ENCODE measurements at regions not wholly inside any gene's neighbourhood (a gene's known extent, or its start where the extent isn't known, plus 50 kb on each side); places are given as distances from the start of the nearest gene placed in this dataset.
"Not testable (repeated sequence)": the region's sequence is repeated elsewhere in the genome, so short reads cannot be mapped to it uniquely, and the experiment has no call there.

DNA sequence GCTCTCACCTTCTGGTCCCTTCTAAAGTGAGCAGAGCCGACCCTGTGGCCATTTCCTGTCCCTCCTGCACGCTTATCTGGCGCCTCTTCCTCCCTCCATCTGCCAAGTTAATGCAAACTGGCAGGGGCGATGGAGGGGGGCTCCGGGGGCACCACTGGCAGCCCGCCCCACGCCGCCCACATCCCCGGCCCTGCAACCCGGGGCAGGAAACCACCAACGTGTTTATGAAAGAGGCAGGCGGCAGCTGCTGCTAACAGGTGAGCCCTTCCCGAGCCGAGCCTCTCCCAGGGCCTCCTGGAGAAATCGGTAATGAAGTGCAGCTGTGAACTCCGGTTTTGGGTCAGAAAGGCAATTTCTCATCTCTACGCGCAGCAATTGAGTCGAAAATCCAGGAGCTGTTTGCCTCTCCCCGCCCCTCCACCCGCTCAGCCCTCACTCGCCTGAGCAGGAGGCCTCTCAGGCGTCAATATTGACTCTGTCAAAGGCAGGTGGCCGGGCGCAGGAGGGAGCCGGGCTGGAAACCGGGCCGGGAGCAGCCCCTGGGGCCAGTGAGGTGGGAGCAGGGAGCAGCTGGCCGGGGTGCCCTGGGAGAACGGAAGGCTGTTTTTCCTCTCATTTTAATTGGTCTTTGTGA, 164.4 kb upstream of the GSE1 start:
- peak in 5 of 8 experiments; percentile 84 to 88 (median 88) for ATAC-seq (replicated peaks in 6 of 8)
- Histone ChIP-seq H3K27ac (peak overlapping the region; percentile 64 to 67), H3K4me1 (replicated peaks in 1 of 2) (peaks cover 57 to 60% of the 10 kb centered on the region in 2 donors), H3K4me3 (no peak overlapping the region)
- 0 to 60% (median 24%) methylated on average over 1 to 10 of the region's 30 CpGs; no CpG with 5 or more reads in 5 of the 10 experiments for WGBS, 10 experiments
- in situ Hi-C loops (cut with MboI; ENCODE audit: low pct_unique_long_range_greater_than_20kb in 2 of 9, low sequenced_read_pairs in 9 of 9, unreplicated experiment in 9 of 9): no loop called here

DNA sequence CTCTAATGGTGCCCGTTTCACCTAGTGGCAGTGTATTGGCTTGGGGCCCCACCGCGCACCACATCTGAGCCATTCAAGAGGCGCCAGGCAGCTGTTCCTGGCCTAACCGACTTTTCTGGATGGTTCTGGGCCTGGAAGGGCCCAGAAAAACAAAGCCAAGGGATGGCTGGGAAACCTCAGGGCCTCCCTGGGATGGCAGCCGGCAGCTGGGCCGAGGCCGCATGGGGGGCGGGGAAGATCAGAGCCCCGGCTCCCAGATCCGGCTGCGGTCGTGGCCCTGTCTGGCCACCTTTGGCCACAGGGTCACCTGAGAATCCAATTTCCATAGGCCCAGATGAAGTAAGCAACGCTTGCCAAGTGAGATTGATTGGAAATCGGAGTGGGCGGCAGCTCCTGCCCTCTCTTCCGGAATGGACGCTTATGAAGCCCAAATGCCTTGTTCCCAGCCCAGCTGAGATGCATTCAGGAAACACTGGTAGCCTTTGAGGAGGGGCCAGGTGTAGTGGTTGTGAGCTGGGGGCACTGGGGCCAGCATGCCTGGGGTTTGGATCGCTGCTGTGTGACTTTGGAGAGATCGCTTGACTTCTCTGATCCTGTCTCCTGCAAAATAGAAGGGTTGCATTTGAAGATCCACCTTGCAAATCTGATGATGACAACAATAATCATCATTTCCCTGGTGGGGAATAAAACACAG, 163.8 kb upstream of the GSE1 start:
- in situ Hi-C loops (cut with MboI; ENCODE audit: low pct_unique_long_range_greater_than_20kb in 2 of 9, low sequenced_read_pairs in 9 of 9, unreplicated experiment in 9 of 9): no loop called here
- WGBS, 10 experiments: 20 to 100% (median 75%) methylated on average over 1 to 11 of the region's 20 CpGs; no CpG with 5 or more reads in 6 of the 10 experiments
- ATAC-seq (replicated peaks in 6 of 8): no peak
- Histone ChIP-seq H3K27ac (peak overlapping the region; percentile 64 to 67), H3K4me1 (replicated peaks in 1 of 2) (peaks cover 54 to 56% of the 10 kb centered on the region in 2 donors), H3K4me3 (no peak overlapping the region)

DNA sequence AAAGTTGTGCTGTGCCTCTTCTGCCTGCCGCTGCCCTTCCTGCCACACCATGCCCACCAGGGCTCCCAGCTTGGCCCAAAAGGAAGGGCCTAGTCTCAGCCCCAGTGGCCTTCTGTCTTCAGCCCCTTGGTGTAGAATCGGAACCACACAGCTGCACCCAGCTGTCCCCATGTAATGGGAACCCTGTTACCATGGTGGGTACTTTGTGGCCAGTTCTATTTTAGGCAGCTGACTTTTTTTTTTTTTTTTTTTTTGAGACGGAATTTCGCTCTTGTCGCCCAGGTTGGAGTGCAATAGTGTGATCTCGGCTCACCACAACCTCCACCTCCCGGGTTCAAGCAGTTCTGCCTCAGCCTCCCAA, 163.3 kb upstream of the GSE1 start:
- peak overlapping the region in 1 of 2 donors; percentile 67 for H3K27ac ChIP-seq
- in situ Hi-C loops (cut with MboI; ENCODE audit: low pct_unique_long_range_greater_than_20kb in 2 of 9, low sequenced_read_pairs in 9 of 9, unreplicated experiment in 9 of 9): no loop called here
- peaks cover 49 to 55% of the 10 kb centered on the region in 2 donors for H3K4me1 ChIP-seq (replicated peaks in 1 of 2)
- H3K4me3 ChIP-seq: no peak overlapping the region
- ATAC-seq (replicated peaks in 6 of 8): no peak
- whole genome bisulfite sequencing, 10 experiments: 79 to 100% (median 80%) methylated on average over 1 to 2 of the region's 7 CpGs; no CpG with 5 or more reads in 7 of the 10 experiments

DNA sequence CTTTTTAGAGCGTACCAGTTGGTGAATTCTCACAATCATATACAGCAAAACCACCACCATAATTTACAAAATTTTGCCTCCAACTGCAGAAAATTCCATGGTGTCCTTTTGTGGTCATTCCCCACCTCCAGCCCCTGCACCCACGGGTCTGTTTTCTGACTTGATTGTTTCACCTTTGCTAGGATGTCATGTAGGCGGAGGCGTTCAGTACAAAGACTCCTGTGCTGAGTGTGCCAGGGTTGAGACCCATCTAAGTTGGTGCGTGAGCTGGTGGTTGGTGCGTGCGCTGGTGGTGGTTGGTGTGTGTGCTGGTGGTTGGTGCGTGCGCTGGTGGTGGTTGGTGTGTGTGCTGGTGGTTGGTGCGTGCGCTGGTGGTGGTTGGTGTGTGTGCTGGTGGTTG, 162.0 kb upstream of the GSE1 start:
- H3K27ac ChIP-seq; H3K4me3 ChIP-seq; ATAC-seq (replicated peaks in 6 of 8); in situ Hi-C loops (cut with MboI; ENCODE audit: low pct_unique_long_range_greater_than_20kb in 2 of 9, low sequenced_read_pairs in 9 of 9, unreplicated experiment in 9 of 9): not testable (repeated sequence)
- peaks cover 54 to 56% of the 10 kb centered on the region in 2 donors for H3K4me1 ChIP-seq (replicated peaks in 1 of 2)
- WGBS, 10 experiments: 90 to 100% (median 98%) methylated on average over 1 to 5 of the region's 11 CpGs; no CpG with 5 or more reads in 4 of the 10 experiments

DNA sequence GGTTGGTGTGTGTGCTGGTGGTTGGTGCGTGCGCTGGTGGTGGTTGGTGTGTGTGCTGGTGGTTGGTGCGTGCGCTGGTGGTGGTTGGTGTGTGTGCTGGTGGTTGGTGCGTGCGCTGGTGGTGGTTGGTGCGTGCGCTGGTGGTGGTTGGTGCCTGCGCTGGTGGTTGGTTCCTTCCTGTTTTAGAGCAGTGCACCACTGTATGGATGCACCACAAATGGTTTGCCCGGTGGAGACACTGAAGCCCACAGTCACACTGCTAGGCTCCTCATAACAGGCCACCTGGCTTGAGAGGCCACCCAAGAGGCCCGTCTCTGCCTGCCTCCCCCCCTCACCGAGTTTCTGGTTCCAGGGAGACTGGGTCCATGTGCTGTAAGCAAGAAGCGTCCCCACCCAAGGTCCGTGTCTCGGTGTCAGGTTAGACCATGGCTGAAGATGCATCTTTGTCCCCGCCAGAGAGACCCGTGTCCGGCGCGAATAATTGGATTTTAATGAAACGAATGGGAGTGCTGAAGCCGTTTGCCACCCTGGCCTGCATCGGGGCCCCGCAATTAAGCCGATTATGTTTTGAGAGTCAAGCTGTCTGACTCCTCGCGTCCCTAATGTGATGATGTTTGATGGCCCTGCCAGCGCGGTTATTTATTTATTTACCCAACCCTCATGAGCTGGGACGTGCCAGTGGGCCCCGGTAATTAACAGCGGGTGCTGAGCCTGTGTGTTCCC, 161.3 kb upstream of the GSE1 start:
- no peak overlapping the region for H3K4me3 ChIP-seq
- H3K4me1 ChIP-seq (replicated peaks in 1 of 2): peaks cover 55 to 56% of the 10 kb centered on the region in 2 donors
- in situ Hi-C loops (cut with MboI; ENCODE audit: low pct_unique_long_range_greater_than_20kb in 2 of 9, low sequenced_read_pairs in 9 of 9, unreplicated experiment in 9 of 9): no loop called here
- no peak overlapping the region for H3K27ac ChIP-seq
- WGBS, 10 experiments: 49 to 73% methylated on average over 5 to 12 of the region's 32 CpGs; no CpG with 5 or more reads in 8 of the 10 experiments
- peak in 3 of 8 experiments; percentile 1 to 34 (median 9) for ATAC-seq (replicated peaks in 6 of 8)

DNA sequence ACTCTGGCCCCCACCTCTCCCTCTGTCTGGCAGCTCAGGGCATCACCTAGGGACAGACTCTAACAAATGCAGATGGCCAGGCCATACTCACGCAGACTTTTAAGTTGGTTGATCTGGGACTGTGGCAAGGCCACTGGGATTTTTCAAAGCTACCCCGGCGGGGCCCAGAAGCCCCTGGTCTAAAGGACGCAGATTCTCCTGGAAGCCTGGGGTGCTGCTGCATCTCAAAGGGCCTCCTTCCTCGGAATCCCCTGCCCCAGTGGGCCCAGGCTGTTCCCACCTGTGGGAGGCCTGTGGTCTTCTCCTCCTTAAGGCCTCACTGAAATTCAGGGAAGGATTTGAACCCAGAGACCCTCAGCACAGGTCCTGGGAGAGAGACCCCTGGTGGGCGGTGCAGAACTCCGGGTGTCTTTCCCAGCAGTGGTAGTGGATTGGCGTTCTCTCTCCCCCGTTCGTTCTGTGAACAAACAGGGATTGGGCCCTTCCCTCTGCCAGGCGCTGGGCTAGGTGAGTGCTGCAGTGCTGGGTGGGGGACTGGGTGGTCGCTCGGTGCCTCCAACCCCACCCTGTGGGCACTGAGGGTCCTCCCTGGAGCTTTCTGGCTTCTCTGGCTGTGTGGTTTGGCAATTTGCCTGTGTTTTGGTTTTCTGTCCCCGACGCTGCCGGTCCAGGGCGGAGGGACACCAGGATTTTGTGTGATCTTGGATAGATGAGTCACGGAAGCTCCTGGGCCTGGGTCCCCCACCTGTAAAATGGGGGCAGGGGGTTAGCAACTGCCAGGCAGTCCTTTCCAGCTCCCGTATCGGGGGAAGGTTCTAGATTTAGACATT, 160.5 kb upstream of the GSE1 start:
- no peak overlapping the region for H3K27ac ChIP-seq
- H3K4me3 ChIP-seq: no peak overlapping the region
- H3K4me1 ChIP-seq (replicated peaks in 1 of 2): peaks cover 57 to 59% of the 10 kb centered on the region in 2 donors
- WGBS, 10 experiments: 17 to 100% (median 78%) methylated on average over 1 to 10 of the region's 20 CpGs; no CpG with 5 or more reads in 4 of the 10 experiments
- in situ Hi-C loops (cut with MboI; ENCODE audit: low pct_unique_long_range_greater_than_20kb in 2 of 9, low sequenced_read_pairs in 9 of 9, unreplicated experiment in 9 of 9): no loop called here
- no peak for ATAC-seq (replicated peaks in 6 of 8)

DNA sequence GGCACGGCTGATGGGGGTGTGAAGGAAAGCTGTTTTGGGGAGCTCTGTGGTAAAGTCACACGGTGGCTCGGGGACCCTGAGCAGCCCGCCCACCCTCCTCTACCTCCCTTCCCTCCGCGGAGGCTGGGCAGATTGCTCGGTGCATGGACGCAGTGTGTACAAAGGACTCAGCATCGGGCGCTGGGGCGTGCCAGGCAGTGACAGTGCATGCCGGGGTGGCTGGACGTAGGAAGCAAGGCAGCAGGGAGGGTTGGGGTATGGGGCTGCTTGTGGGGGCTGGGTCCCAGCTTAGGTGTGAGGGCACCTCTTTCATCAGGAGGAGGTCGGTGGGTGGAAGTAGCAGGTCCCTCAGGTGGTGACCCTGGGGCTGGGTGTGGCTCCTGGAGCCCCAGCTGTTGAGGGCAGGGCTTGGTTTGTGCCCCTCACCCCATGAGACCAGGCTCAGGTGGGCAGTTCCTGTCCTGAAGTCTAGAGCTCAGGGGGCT, 159.9 kb upstream of the GSE1 start:
- Histone ChIP-seq H3K4me3 (no peak overlapping the region), H3K4me1 (replicated peaks in 1 of 2) (peaks cover 51 to 54% of the 10 kb centered on the region in 2 donors), H3K27ac (no peak overlapping the region)
- no peak for ATAC-seq (replicated peaks in 6 of 8)
- WGBS, 10 experiments: no CpG with 5 or more reads among the region's 14 CpGs
- in situ Hi-C loops (cut with MboI; ENCODE audit: low pct_unique_long_range_greater_than_20kb in 2 of 9, low sequenced_read_pairs in 9 of 9, unreplicated experiment in 9 of 9): no loop called here

DNA sequence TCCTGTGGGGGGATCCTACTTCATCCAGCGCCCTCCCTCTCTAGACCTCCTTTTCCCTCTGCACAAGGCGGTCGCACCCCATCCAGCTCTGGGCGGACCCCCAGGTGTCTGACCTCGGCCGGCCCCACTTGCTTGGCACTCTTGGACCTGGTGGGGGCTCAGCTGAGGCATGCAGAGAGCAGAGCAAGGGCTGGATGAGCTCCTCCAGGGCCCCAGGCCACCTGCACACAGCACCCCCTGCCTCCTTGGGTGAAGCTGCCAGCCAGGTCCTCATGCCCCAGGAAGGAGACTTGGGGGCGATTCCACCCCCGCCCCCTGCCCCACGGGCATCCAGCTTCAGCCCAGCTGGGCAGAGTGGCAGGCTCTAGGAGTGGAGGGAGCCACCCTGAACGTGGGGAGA, 159.4 kb upstream of the GSE1 start:
- Histone ChIP-seq H3K4me3 (no peak overlapping the region), H3K4me1 (replicated peaks in 1 of 2) (peaks cover 47 to 49% of the 10 kb centered on the region in 2 donors), H3K27ac (no peak overlapping the region)
- ATAC-seq (replicated peaks in 6 of 8): no peak
- in situ Hi-C loops (cut with MboI; ENCODE audit: low pct_unique_long_range_greater_than_20kb in 2 of 9, low sequenced_read_pairs in 9 of 9, unreplicated experiment in 9 of 9): no loop called here
- WGBS, 10 experiments: 100% methylated on average over 1 to 2 of the region's 10 CpGs; no CpG with 5 or more reads in 8 of the 10 experiments

DNA sequence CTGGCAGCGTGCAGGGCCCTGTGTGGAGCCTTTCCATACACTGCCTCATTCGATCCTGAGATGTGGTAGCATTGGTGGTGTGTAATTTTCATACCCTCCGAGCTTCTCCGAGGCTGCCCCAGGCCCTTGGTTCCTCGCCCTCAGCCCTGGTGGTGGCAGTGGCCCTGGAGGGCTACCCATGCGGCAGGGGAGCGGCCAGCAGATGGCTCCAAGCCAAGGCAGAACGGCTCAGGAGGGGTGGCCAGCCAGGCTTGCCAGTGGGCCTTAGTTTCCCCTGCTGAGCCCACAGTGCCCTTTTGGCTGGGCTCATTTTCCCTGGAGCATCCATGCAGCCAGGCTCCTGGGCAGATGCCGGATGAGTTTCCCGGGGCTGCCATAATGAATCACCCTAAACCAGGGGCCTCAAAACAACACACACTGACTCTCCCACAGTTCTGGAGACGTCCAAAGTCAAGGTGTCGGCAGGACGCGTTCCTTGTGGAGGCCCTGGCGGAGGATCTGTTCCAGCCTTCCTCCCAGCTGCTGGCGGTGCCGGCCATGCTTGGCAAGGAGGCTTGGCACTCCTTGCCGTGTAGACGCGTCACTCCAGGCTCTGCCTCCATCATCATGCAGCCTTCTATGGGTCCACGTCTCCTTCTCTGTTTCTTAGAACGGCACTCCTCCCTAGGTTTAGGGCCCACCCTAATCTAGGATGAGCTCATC, 158.8 kb upstream of the GSE1 start:
- 47 to 93% (median 91%) methylated on average over 2 to 6 of the region's 22 CpGs; no CpG with 5 or more reads in 5 of the 10 experiments for WGBS, 10 experiments
- H3K4me3 ChIP-seq: no peak overlapping the region
- in situ Hi-C loops (cut with MboI; ENCODE audit: low pct_unique_long_range_greater_than_20kb in 2 of 9, low sequenced_read_pairs in 9 of 9, unreplicated experiment in 9 of 9): no loop called here
- no peak overlapping the region for H3K27ac ChIP-seq
- H3K4me1 ChIP-seq (replicated peaks in 1 of 2): peaks cover 41 to 44% of the 10 kb centered on the region in 2 donors
- no peak for ATAC-seq (replicated peaks in 6 of 8)

DNA sequence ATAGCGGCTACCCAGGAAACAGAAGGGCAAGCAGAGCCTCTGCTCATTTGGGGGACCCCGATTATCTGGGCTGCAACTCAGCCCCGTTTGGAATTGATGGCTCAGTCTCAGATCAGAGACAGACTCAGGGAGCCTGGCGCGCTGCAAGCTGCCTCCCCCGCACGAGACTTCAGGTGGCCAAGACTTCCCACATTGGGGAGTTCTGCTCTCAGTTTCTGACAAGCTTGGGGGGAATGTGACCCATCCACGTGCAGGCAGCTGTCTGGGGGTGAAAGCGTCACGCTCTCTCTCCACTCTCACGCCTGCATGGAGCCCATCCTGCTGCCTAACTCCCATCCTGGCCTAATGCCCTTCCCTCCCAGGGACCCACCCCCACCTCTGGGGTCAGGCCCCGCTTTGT, 157.6 kb upstream of the GSE1 start:
- 59 to 100% (median 88%) methylated on average over 1 to 6 of the region's 12 CpGs; no CpG with 5 or more reads in 5 of the 10 experiments for WGBS, 10 experiments
- Histone ChIP-seq H3K27ac (no peak overlapping the region), H3K4me1 (replicated peaks in 1 of 2) (peaks cover 46 to 48% of the 10 kb centered on the region in 2 donors), H3K4me3 (no peak overlapping the region)
- in situ Hi-C loops (cut with MboI; ENCODE audit: low pct_unique_long_range_greater_than_20kb in 2 of 9, low sequenced_read_pairs in 9 of 9, unreplicated experiment in 9 of 9): no loop called here
- ATAC-seq (replicated peaks in 6 of 8): no peak

DNA sequence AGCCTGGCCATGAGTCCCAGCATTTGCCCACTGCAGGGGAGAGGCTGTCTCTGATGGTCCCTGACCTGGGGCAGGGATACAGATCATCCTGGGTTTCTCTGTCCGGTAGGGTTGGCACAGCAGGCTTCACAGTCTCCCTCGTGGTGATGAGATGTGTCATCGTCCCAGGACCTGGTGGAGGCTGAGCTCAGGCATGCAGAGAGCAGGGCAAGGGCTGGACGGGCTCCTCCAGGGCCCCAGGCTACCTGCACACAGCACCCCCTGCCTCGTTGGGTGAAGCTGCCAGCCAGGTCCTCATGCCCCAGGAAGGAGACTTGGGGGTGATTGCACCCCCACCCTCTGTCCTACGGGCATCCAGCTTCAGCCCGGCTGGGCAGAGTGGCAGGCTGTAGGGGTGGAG, 155.8 kb upstream of the GSE1 start:
- whole genome bisulfite sequencing, 10 experiments: 80 to 100% methylated on average over 1 of the region's 7 CpGs; no CpG with 5 or more reads in 8 of the 10 experiments
- no peak overlapping the region for H3K4me3 ChIP-seq
- H3K27ac ChIP-seq: no peak overlapping the region
- ATAC-seq (replicated peaks in 6 of 8): no peak
- in situ Hi-C loops (cut with MboI; ENCODE audit: low pct_unique_long_range_greater_than_20kb in 2 of 9, low sequenced_read_pairs in 9 of 9, unreplicated experiment in 9 of 9): no loop called here
- H3K4me1 ChIP-seq (replicated peaks in 1 of 2): peaks cover 54 to 57% of the 10 kb centered on the region in 2 donors

DNA sequence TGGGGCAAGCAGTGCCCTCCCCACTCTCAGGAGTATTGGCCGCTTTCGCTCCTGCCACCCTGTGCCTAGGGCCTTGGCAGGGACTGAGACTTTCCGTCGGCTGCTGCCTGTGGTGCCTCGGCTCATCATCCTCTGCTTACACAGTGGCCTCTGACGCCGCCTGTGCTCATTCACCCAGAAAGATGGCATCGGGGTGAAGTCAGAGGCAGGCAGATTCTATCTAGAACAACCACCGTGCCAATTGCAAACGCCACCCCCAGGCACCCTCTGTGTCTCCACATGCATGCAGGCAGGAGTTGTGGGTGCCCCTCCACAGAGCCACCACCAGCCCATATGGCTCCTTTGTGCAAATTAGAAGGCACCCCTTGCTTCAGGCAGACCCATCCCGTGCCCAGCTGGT, 154.2 kb upstream of the GSE1 start:
- H3K4me3 ChIP-seq: no peak overlapping the region
- peaks cover 65% of the 10 kb centered on the region in 2 donors for H3K4me1 ChIP-seq (replicated peaks in 1 of 2)
- in situ Hi-C loops (cut with MboI; ENCODE audit: low pct_unique_long_range_greater_than_20kb in 2 of 9, low sequenced_read_pairs in 9 of 9, unreplicated experiment in 9 of 9): no loop called here
- H3K27ac ChIP-seq: no peak overlapping the region
- ATAC-seq (replicated peaks in 6 of 8): no peak
- WGBS, 10 experiments: 82 to 100% (median 83%) methylated on average over 1 to 2 of the region's 11 CpGs; no CpG with 5 or more reads in 7 of the 10 experiments

Measured in motor neuron (in vitro differentiated cells).